ENCODE measurements at regions not wholly inside any gene's neighbourhood (a gene's known extent, or its start where the extent isn't known, plus 50 kb on each side); places are given as distances from the start of the nearest gene placed in this dataset.

DNA sequence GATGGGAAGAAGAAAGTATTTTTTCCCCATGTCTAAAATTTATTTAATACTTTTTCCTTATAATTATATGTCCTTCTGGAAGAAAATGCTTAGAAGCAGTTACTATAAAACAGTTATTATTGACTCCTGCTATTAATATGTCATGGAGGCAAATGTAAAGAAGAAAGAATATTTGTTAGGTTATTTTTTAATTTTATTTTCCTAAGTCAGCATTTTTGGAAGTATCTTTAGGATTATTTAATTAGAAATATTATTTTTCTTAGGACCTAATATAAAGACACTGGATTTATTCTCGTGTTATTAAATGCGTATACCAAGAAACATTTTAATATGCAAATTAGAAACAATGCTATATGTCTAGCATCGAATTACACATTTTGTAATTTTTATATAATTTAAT is 687.7 kb downstream of the TRAM1L1 start:
- H3K36me3 ChIP-seq = no peaks in the 10 kb centered on the region
- H3K4me1 ChIP-seq = no peaks in the 10 kb centered on the region
- no peaks in the 10 kb centered on the region for H3K9me3 ChIP-seq
- no peak overlapping the region for H3K27ac ChIP-seq
- DNase-seq (ENCODE audit: low spot score) = no peak
- TF ChIP-seq CTCF (IDR thresholded peaks at IDR 0.05) = no peak
- H3K4me3 ChIP-seq = no peak overlapping the region
- no peaks in the 10 kb centered on the region for H3K27me3 ChIP-seq

- DNase-seq (ENCODE audit: low spot score) = no peak
Observed at GRCh38 chr4:116397291-116397690, 688.1 kb downstream of the TRAM1L1 start.

GRCh38 chr4:116395408-116395807 is 690.0 kb downstream of the TRAM1L1 start:
- TF ChIP-seq CTCF (IDR thresholded peaks at IDR 0.05) = no peak
- Histone ChIP-seq H3K4me1 (no peaks in the 10 kb centered on the region), H3K27ac (no peak overlapping the region), H3K27me3 (no peaks in the 10 kb centered on the region), H3K4me3 (no peak overlapping the region), H3K36me3 (no peaks in the 10 kb centered on the region), H3K9me3 (no peaks in the 10 kb centered on the region)
- DNase-seq (ENCODE audit: low spot score) = no peak

More at GRCh38 chr4:116397291-116397690, 688.1 kb downstream of the TRAM1L1 start:
- Histone ChIP-seq H3K27ac (no peak overlapping the region), H3K4me3 (no peak overlapping the region), H3K36me3 (no peaks in the 10 kb centered on the region), H3K4me1 (no peaks in the 10 kb centered on the region), H3K27me3 (no peaks in the 10 kb centered on the region), H3K9me3 (no peaks in the 10 kb centered on the region)
- no peak for TF ChIP-seq CTCF (IDR thresholded peaks at IDR 0.05)

- no peaks in the 10 kb centered on the region for H3K27me3 ChIP-seq
- no peak overlapping the region for H3K27ac ChIP-seq
- no peak overlapping the region for H3K4me3 ChIP-seq
- H3K4me1 ChIP-seq = no peaks in the 10 kb centered on the region
- no peaks in the 10 kb centered on the region for H3K36me3 ChIP-seq
- DNase-seq (ENCODE audit: low spot score) = no peak
- TF ChIP-seq CTCF (IDR thresholded peaks at IDR 0.05) = no peak
- no peaks in the 10 kb centered on the region for H3K9me3 ChIP-seq
Observed at GRCh38 chr4:116391020-116391419, 694.4 kb downstream of the TRAM1L1 start.

DNA sequence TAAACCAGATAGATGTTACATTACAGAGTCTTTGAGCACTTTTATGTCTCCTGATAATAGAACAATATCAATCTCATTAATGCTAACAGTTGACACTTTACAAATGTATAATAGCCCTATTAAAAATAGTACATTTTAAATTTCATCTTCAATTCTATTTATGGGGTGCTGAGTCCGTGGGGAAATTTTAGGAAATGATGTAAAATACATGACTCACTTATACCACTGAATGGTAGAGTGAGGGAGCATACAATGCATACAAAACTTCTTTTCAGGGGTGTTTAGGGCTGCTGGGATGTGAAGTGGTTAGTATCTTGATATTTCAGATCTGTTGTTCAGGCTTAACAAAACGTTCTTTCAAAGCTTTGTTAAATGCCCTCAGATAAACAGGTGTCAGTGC is 696.2 kb downstream of the TRAM1L1 start:
- Histone ChIP-seq H3K36me3 (no peaks in the 10 kb centered on the region), H3K9me3 (no peaks in the 10 kb centered on the region), H3K27me3 (no peaks in the 10 kb centered on the region), H3K27ac (no peak overlapping the region), H3K4me3 (no peak overlapping the region), H3K4me1 (no peaks in the 10 kb centered on the region)
- no peak for DNase-seq (ENCODE audit: low spot score)
- TF ChIP-seq CTCF (IDR thresholded peaks at IDR 0.05) = no peak

- TF ChIP-seq CTCF (IDR thresholded peaks at IDR 0.05) = no peak
- H3K27ac ChIP-seq = no peak overlapping the region
- H3K4me3 ChIP-seq = no peak overlapping the region
- DNase-seq (ENCODE audit: low spot score) = no peak
- H3K9me3 ChIP-seq = no peaks in the 10 kb centered on the region
- no peaks in the 10 kb centered on the region for H3K27me3 ChIP-seq
- no peaks in the 10 kb centered on the region for H3K4me1 ChIP-seq
- H3K36me3 ChIP-seq = no peaks in the 10 kb centered on the region
Observed at GRCh38 chr4:116387937-116388474, 697.4 kb downstream of the TRAM1L1 start.

Measured in right atrium auricular region (tissue), 2 donors.